ENCODE measurements at regions not wholly inside any gene's neighbourhood (a gene's known extent, or its start where the extent isn't known, plus 50 kb on each side); places are given as distances from the start of the nearest gene placed in this dataset.

DNA sequence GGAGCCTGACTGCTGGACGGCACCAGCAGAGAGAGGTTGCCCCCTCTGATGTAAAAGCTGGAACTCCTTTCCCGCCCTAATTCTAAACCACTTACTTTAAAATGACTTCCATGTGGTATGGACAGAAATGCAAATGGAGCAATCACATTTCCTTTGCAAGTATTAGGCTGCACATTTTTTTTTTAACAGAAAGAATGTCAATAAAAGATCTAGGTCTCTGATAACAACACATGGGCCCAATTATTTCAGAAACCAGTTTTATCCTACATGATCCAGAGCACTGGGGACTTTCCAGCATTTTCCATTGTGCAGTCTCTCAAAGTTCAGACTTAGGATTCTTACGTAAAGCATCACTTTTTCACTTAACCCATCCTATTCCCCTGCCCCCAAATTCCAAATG is 203.7 kb downstream of the NXNL2 start:
- no peak overlapping the region for H2AK5ac ChIP-seq (ENCODE audit: low read length)
- no CpG with 5 or more reads among the region's 3 CpGs for WGBS (ENCODE audit: extremely low coverage, insufficient coverage, low lambda C conversion rate)
- no peaks in the 10 kb centered on the region for H3K79me1 ChIP-seq (ENCODE audit: low read length)

DNA sequence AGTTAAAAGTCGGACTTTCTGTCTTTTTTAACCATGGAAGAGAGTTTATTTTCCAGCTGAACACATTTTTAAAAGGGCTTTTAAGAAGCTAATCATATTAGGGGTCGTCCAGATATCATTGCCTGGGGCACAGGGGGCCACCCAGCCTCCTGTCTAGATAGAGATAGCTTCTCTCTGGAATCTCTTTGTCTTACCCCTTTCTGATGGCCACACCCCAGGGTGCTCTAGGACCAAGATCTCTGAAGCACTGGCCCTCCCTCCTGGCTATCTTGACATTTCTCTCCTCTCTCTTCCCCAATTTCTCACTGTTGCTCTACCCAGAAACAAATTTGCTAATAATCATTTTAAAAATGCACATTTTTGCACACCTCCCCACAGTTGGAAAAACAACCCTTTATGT is 204.4 kb downstream of the NXNL2 start:
- Histone ChIP-seq H3K4me3 (ENCODE audit: low read length) (no peak overlapping the region), H3K27ac (ENCODE audit: low read depth, low read length) (no peak overlapping the region), H3K18ac (ENCODE audit: low read length) (no peak overlapping the region), H3K9ac (ENCODE audit: low read length) (no peak overlapping the region), H2BK5ac (ENCODE audit: low read length) (no peak overlapping the region), H4K8ac (ENCODE audit: low read depth, low read length) (no peak overlapping the region), H2BK120ac (ENCODE audit: low read depth, low read length) (no peak overlapping the region), H3K4ac (ENCODE audit: low read depth, low read length) (no peak overlapping the region), H3K23ac (ENCODE audit: low read length) (no peak overlapping the region), H3K56ac (ENCODE audit: low read length) (no peak overlapping the region), H3K79me1 (ENCODE audit: low read length) (no peaks in the 10 kb centered on the region), H3K4me1 (ENCODE audit: control insufficient read depth, low read depth, low read length) (no peaks in the 10 kb centered on the region), H2AK5ac (ENCODE audit: low read length) (no peak overlapping the region), H2BK15ac (replicated peaks; ENCODE audit: low read depth) (no peak overlapping the region), H3K27me3 (ENCODE audit: insufficient read depth, low read length, poor library complexity) (no peaks in the 10 kb centered on the region), H4K5ac (ENCODE audit: low read length) (no peak overlapping the region), H3K79me2 (ENCODE audit: control insufficient read depth, insufficient read depth, low read length) (no peaks in the 10 kb centered on the region), H3K4me2 (ENCODE audit: low read length) (no peak overlapping the region), H3K36me3 (ENCODE audit: control insufficient read depth, insufficient read depth, low read length) (no peaks in the 10 kb centered on the region)
- WGBS (ENCODE audit: extremely low coverage, insufficient coverage, low lambda C conversion rate): no CpG with 5 or more reads among the region's 2 CpGs
- DNase-seq: no peak

More for the DNA sequence above, 203.7 kb downstream of the NXNL2 start:
- Histone ChIP-seq H3K36me3 (ENCODE audit: control insufficient read depth, insufficient read depth, low read length) (no peaks in the 10 kb centered on the region), H2BK15ac (replicated peaks; ENCODE audit: low read depth) (no peak overlapping the region), H3K27me3 (ENCODE audit: insufficient read depth, low read length, poor library complexity) (no peaks in the 10 kb centered on the region), H4K5ac (ENCODE audit: low read length) (no peak overlapping the region), H3K4me1 (ENCODE audit: control insufficient read depth, low read depth, low read length) (no peaks in the 10 kb centered on the region), H3K4me3 (ENCODE audit: low read length) (no peak overlapping the region), H3K23ac (ENCODE audit: low read length) (no peak overlapping the region), H3K56ac (ENCODE audit: low read length) (no peak overlapping the region), H3K27ac (ENCODE audit: low read depth, low read length) (no peak overlapping the region), H3K9ac (ENCODE audit: low read length) (no peak overlapping the region), H2BK5ac (ENCODE audit: low read length) (no peak overlapping the region), H3K4ac (ENCODE audit: low read depth, low read length) (no peak overlapping the region), H4K8ac (ENCODE audit: low read depth, low read length) (no peak overlapping the region), H2BK120ac (ENCODE audit: low read depth, low read length) (no peak overlapping the region), H3K4me2 (ENCODE audit: low read length) (no peak overlapping the region), H3K79me2 (ENCODE audit: control insufficient read depth, insufficient read depth, low read length) (no peaks in the 10 kb centered on the region), H3K18ac (ENCODE audit: low read length) (no peak overlapping the region)
- no peak for DNase-seq

DNA sequence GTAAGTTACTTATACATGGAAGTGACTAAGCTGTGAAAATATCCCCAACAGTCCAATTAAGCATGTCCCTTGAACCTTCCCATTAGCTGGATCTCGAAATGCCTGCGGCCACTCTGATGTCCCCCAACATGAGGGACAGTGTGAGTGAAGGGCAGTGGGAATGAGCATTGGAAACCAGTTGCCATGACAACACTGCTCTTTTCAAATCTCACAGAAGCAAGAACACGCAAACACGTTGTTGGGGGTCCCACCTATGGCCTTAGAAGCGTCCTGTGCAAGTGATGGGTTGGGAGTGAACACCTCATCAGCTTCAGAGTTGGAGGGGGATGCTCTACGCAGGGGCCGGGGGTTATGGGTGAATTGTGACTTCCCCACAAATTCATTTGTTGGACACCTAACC is 205.9 kb downstream of the NXNL2 start:
- no peak overlapping the region for H3K18ac ChIP-seq (ENCODE audit: low read length)
- no peak overlapping the region for H3K23ac ChIP-seq (ENCODE audit: low read length)
- no peaks in the 10 kb centered on the region for H3K36me3 ChIP-seq (ENCODE audit: control insufficient read depth, insufficient read depth, low read length)
- H2AK5ac ChIP-seq (ENCODE audit: low read length): no peak overlapping the region
- no peak overlapping the region for H3K56ac ChIP-seq (ENCODE audit: low read length)
- no peak overlapping the region for H3K27ac ChIP-seq (ENCODE audit: low read depth, low read length)
- H3K4ac ChIP-seq (ENCODE audit: low read depth, low read length): no peak overlapping the region
- no peak overlapping the region for H2BK15ac ChIP-seq (replicated peaks; ENCODE audit: low read depth)
- H4K8ac ChIP-seq (ENCODE audit: low read depth, low read length): no peak overlapping the region
- no peak overlapping the region for H2BK5ac ChIP-seq (ENCODE audit: low read length)
- H3K4me1 ChIP-seq (ENCODE audit: control insufficient read depth, low read depth, low read length): no peaks in the 10 kb centered on the region
- no CpG with 5 or more reads among the region's 7 CpGs for WGBS (ENCODE audit: extremely low coverage, insufficient coverage, low lambda C conversion rate)
- no peaks in the 10 kb centered on the region for H3K79me2 ChIP-seq (ENCODE audit: control insufficient read depth, insufficient read depth, low read length)
- no peak overlapping the region for H4K5ac ChIP-seq (ENCODE audit: low read length)
- no peak overlapping the region for H3K4me3 ChIP-seq (ENCODE audit: low read length)
- H3K79me1 ChIP-seq (ENCODE audit: low read length): no peaks in the 10 kb centered on the region
- H3K27me3 ChIP-seq (ENCODE audit: insufficient read depth, low read length, poor library complexity): no peaks in the 10 kb centered on the region
- H3K4me2 ChIP-seq (ENCODE audit: low read length): no peak overlapping the region
- no peak for DNase-seq
- H3K9ac ChIP-seq (ENCODE audit: low read length): no peak overlapping the region
- H2BK120ac ChIP-seq (ENCODE audit: low read depth, low read length): no peak overlapping the region

DNA sequence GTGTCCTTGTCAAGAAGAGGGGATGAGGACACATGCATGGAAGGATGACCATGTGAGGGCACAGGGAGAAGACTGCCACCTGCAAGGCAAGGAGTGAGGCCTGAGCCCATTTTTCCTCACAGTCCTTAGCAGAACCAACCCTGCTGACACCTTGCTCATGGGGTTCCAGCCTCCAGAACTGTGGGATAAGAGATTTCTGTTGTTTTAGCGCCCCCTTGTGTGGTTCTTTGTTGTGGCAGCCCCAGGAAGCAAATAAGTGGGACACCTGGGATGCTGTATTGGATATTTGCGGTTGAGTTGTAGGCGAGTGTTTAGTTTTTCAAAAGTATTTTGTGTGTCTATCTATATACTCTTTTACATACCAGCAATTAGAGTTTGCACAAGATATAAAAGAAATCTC is 206.4 kb downstream of the NXNL2 start:
- peaks cover 2% of the 10 kb centered on the region for H3K4me1 ChIP-seq (ENCODE audit: control insufficient read depth, low read depth, low read length)
- H4K5ac ChIP-seq (ENCODE audit: low read length): no peak overlapping the region
- no peak overlapping the region for H3K9ac ChIP-seq (ENCODE audit: low read length)
- H3K4ac ChIP-seq (ENCODE audit: low read depth, low read length): no peak overlapping the region
- no peaks in the 10 kb centered on the region for H3K36me3 ChIP-seq (ENCODE audit: control insufficient read depth, insufficient read depth, low read length)
- no peaks in the 10 kb centered on the region for H3K79me1 ChIP-seq (ENCODE audit: low read length)
- H4K8ac ChIP-seq (ENCODE audit: low read depth, low read length): no peak overlapping the region
- no peak overlapping the region for H3K4me3 ChIP-seq (ENCODE audit: low read length)
- H3K27ac ChIP-seq (ENCODE audit: low read depth, low read length): no peak overlapping the region
- WGBS (ENCODE audit: extremely low coverage, insufficient coverage, low lambda C conversion rate): no CpG with 5 or more reads among the region's 3 CpGs
- no peak overlapping the region for H3K23ac ChIP-seq (ENCODE audit: low read length)
- H2AK5ac ChIP-seq (ENCODE audit: low read length): no peak overlapping the region
- H3K4me2 ChIP-seq (ENCODE audit: low read length): no peak overlapping the region
- no peak overlapping the region for H2BK15ac ChIP-seq (replicated peaks; ENCODE audit: low read depth)
- no peak overlapping the region for H3K18ac ChIP-seq (ENCODE audit: low read length)
- no peak overlapping the region for H2BK120ac ChIP-seq (ENCODE audit: low read depth, low read length)
- DNase-seq: peak; percentile 55
- no peak overlapping the region for H2BK5ac ChIP-seq (ENCODE audit: low read length)
- H3K27me3 ChIP-seq (ENCODE audit: insufficient read depth, low read length, poor library complexity): no peaks in the 10 kb centered on the region
- H3K79me2 ChIP-seq (ENCODE audit: control insufficient read depth, insufficient read depth, low read length): no peaks in the 10 kb centered on the region
- no peak overlapping the region for H3K56ac ChIP-seq (ENCODE audit: low read length)

DNA sequence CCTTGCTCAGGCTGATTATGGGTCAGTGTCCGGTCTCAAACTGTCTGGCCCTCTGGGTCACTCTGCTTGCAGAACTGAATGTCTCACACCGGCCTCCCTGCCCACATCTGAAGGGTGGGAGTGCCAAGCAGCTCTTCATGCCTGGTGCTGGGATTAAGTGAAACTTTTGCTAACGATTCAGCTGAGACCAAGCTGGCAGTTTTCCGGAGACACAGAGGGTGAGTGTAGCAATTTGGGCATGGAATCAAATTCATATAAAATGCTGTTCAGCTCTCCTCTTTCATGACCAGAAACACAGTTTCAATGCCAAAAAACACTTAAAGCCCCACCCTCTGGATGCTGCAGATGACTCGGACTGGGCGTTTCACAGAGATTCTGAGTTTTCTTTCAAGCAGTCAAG is 207.5 kb downstream of the NXNL2 start:
- no peak overlapping the region for H4K8ac ChIP-seq (ENCODE audit: low read depth, low read length)
- no peaks in the 10 kb centered on the region for H3K27me3 ChIP-seq (ENCODE audit: insufficient read depth, low read length, poor library complexity)
- H3K4ac ChIP-seq (ENCODE audit: low read depth, low read length): no peak overlapping the region
- H3K56ac ChIP-seq (ENCODE audit: low read length): no peak overlapping the region
- no peak overlapping the region for H3K4me3 ChIP-seq (ENCODE audit: low read length)
- no peak for DNase-seq
- no peak overlapping the region for H3K4me2 ChIP-seq (ENCODE audit: low read length)
- no peak overlapping the region for H2BK15ac ChIP-seq (replicated peaks; ENCODE audit: low read depth)
- H3K36me3 ChIP-seq (ENCODE audit: control insufficient read depth, insufficient read depth, low read length): no peaks in the 10 kb centered on the region
- no peak overlapping the region for H2BK5ac ChIP-seq (ENCODE audit: low read length)
- no peak overlapping the region for H3K27ac ChIP-seq (ENCODE audit: low read depth, low read length)
- no peak overlapping the region for H3K9ac ChIP-seq (ENCODE audit: low read length)
- H3K79me2 ChIP-seq (ENCODE audit: control insufficient read depth, insufficient read depth, low read length): no peaks in the 10 kb centered on the region
- WGBS (ENCODE audit: extremely low coverage, insufficient coverage, low lambda C conversion rate): no CpG with 5 or more reads among the region's 6 CpGs
- no peak overlapping the region for H3K18ac ChIP-seq (ENCODE audit: low read length)
- no peaks in the 10 kb centered on the region for H3K79me1 ChIP-seq (ENCODE audit: low read length)
- H3K23ac ChIP-seq (ENCODE audit: low read length): no peak overlapping the region
- H4K5ac ChIP-seq (ENCODE audit: low read length): no peak overlapping the region
- H2AK5ac ChIP-seq (ENCODE audit: low read length): no peak overlapping the region
- peaks cover 2% of the 10 kb centered on the region for H3K4me1 ChIP-seq (ENCODE audit: control insufficient read depth, low read depth, low read length)
- no peak overlapping the region for H2BK120ac ChIP-seq (ENCODE audit: low read depth, low read length)

DNA sequence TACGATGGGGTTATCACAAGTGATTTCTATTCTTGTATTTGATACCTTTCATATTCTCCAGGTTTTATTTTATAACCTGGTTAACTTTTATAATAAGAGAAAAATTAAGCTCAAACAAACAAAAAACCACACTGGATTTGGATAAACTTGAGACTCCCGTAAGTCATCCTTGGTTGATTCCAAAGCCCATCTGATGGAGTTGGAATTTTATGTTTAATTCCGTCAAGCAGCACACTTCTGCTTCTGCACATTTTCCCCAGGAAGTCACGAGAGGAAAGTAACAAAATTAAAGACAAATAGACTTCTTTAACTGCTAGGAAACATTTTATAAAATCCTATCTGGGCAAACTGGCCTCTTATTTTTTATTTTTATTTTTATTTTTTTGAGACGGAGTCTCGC is 207.9 kb downstream of the NXNL2 start:
- H3K79me2 ChIP-seq (ENCODE audit: control insufficient read depth, insufficient read depth, low read length): no peaks in the 10 kb centered on the region
- H3K36me3 ChIP-seq (ENCODE audit: control insufficient read depth, insufficient read depth, low read length): no peaks in the 10 kb centered on the region

More for the DNA sequence above, 207.9 kb downstream of the NXNL2 start:
- no peak overlapping the region for H2AK5ac ChIP-seq (ENCODE audit: low read length)
- no peak overlapping the region for H2BK120ac ChIP-seq (ENCODE audit: low read depth, low read length)
- DNase-seq: no peak
- peaks cover 2% of the 10 kb centered on the region for H3K4me1 ChIP-seq (ENCODE audit: control insufficient read depth, low read depth, low read length)
- H3K79me1 ChIP-seq (ENCODE audit: low read length): no peaks in the 10 kb centered on the region
- H4K8ac ChIP-seq (ENCODE audit: low read depth, low read length): no peak overlapping the region
- no peak overlapping the region for H4K5ac ChIP-seq (ENCODE audit: low read length)
- no peak overlapping the region for H2BK15ac ChIP-seq (replicated peaks; ENCODE audit: low read depth)
- no peak overlapping the region for H3K4ac ChIP-seq (ENCODE audit: low read depth, low read length)
- no peak overlapping the region for H3K56ac ChIP-seq (ENCODE audit: low read length)
- no peak overlapping the region for H2BK5ac ChIP-seq (ENCODE audit: low read length)
- no peak overlapping the region for H3K4me2 ChIP-seq (ENCODE audit: low read length)
- no peaks in the 10 kb centered on the region for H3K27me3 ChIP-seq (ENCODE audit: insufficient read depth, low read length, poor library complexity)
- WGBS (ENCODE audit: extremely low coverage, insufficient coverage, low lambda C conversion rate): no CpG with 5 or more reads among the region's 6 CpGs
- no peak overlapping the region for H3K23ac ChIP-seq (ENCODE audit: low read length)
- no peak overlapping the region for H3K9ac ChIP-seq (ENCODE audit: low read length)
- no peak overlapping the region for H3K4me3 ChIP-seq (ENCODE audit: low read length)
- no peak overlapping the region for H3K27ac ChIP-seq (ENCODE audit: low read depth, low read length)
- H3K18ac ChIP-seq (ENCODE audit: low read length): no peak overlapping the region
